ENCODE measurements at regions not wholly inside any gene's neighbourhood (a gene's known extent, or its start where the extent isn't known, plus 50 kb on each side); places are given as distances from the start of the nearest gene placed in this dataset.
"Not testable (repeated sequence)": the region's sequence is repeated elsewhere in the genome, so short reads cannot be mapped to it uniquely, and the experiment has no call there.

GRCh38 chr2:2649109-2650072 lies 318.3 kb upstream of the MYT1L start:
- DNase-seq, result no peak

- DNase-seq, result no peak
Observed at GRCh38 chr2:2648094-2648493, 317.0 kb upstream of the MYT1L start.

- DNase-seq, result no peak
Observed at GRCh38 chr2:2647141-2647541, 316.1 kb upstream of the MYT1L start.

- no peak for DNase-seq
Observed at GRCh38 chr2:2646433-2647051, 315.5 kb upstream of the MYT1L start.

GRCh38 chr2:2645162-2645855 lies 314.2 kb upstream of the MYT1L start:
- DNase-seq, result no peak

GRCh38 chr2:2644751-2645150 lies 313.7 kb upstream of the MYT1L start:
- DNase-seq, result not testable (repeated sequence)

GRCh38 chr2:2644040-2644439 lies 313.0 kb upstream of the MYT1L start:
- no peak for DNase-seq

GRCh38 chr2:2642906-2643890 lies 312.1 kb upstream of the MYT1L start:
- DNase-seq, result no peak

GRCh38 chr2:2641541-2642410 lies 310.7 kb upstream of the MYT1L start:
- no peak for DNase-seq

GRCh38 chr2:2640818-2641217 lies 309.7 kb upstream of the MYT1L start:
- no peak for DNase-seq

- no peak for DNase-seq
Observed at GRCh38 chr2:2640371-2640770, 309.3 kb upstream of the MYT1L start.

GRCh38 chr2:2639251-2640139 lies 308.4 kb upstream of the MYT1L start:
- no peak for DNase-seq

GRCh38 chr2:2638547-2639220 lies 307.6 kb upstream of the MYT1L start:
- no peak for DNase-seq

- no peak for DNase-seq
Observed at GRCh38 chr2:2636813-2637212, 305.7 kb upstream of the MYT1L start.

- DNase-seq, result no peak
Observed at GRCh38 chr2:2635025-2635528, 304.0 kb upstream of the MYT1L start.

GRCh38 chr2:2633017-2633416 lies 301.9 kb upstream of the MYT1L start:
- DNase-seq, result no peak

- no peak for DNase-seq
Observed at GRCh38 chr2:2623939-2624338, 292.9 kb upstream of the MYT1L start.

GRCh38 chr2:2621855-2622254 lies 290.8 kb upstream of the MYT1L start:
- DNase-seq, result peak; percentile 32

GRCh38 chr2:2620604-2621003 lies 289.5 kb upstream of the MYT1L start:
- no peak for DNase-seq
